Adipocyte (in vitro differentiated cells): ENCODE measurements at regions not wholly inside any gene's neighbourhood (a gene's known extent, or its start where the extent isn't known, plus 50 kb on each side); places are given as distances from the start of the nearest gene placed in this dataset.

ENCODE experiments used
- DNase-seq: peaks from one replicate; pipeline ENCODE4 v3.0.0-alpha.2; 2015; ENCODE audit warnings: low read depth
- H3K27me3 ChIP-seq: replicated peaks from 2 replicates; pipeline ENCODE4 v1.7.0; 2013; ENCODE audit warnings: mild to moderate bottlenecking, low read length, moderate library complexity; ENCODE audit not compliant: control insufficient read depth, insufficient read depth
- H3K36me3 ChIP-seq: 2 replicates; pipeline ENCODE4 v1.7.0; 2013; ENCODE audit warnings: low read length, mild to moderate bottlenecking, moderate library complexity; ENCODE audit not compliant: control insufficient read depth, insufficient read depth, severe bottlenecking
- H3K4me1 ChIP-seq: 2 replicates; pipeline ENCODE4 v1.7.0; 2013; ENCODE audit warnings: mild to moderate bottlenecking, low read length, moderate library complexity; ENCODE audit not compliant: control insufficient read depth, insufficient read depth
- H3K4me3 ChIP-seq: 2 replicates; pipeline ENCODE4 v1.7.0; 2013; ENCODE audit warnings: mild to moderate bottlenecking, low read length, moderate library complexity
- H3K9ac ChIP-seq: 2 replicates; pipeline ENCODE4 v1.7.0; 2013; ENCODE audit warnings: mild to moderate bottlenecking, low read length, moderate library complexity
- H3K9me3 ChIP-seq: 2 replicates; pipeline ENCODE4 v1.7.0; 2013; ENCODE audit warnings: mild to moderate bottlenecking, low read length, moderate library complexity; ENCODE audit not compliant: control insufficient read depth

DNA sequence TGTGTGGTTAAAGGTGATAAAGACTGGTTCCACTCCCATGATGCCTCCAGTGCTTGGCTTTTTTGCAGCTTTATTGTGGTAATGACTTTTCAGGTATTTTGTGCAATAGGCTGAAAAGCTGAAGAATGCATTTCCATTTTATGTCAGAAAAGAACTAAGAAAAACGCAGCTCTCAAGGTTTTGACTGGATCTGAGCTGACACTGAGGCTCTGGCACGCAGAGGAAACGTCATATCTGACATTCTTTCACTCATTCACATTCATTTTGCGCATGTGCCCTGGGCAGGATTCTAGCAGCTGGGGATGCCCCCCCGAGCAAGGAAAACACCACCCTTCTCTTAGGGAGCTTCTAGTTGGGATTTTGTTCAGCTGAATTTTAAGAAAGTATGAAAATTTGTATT lies 408.5 kb upstream of the MKI67 start:
- Histone ChIP-seq H3K27me3 (peaks cover 24% of the 10 kb centered on the region), H3K4me1 (no peaks in the 10 kb centered on the region), H3K4me3 (no peak overlapping the region), H3K9ac (no peak overlapping the region), H3K9me3 (no peaks in the 10 kb centered on the region), H3K36me3 (no peaks in the 10 kb centered on the region)
- no peak for DNase-seq

DNA sequence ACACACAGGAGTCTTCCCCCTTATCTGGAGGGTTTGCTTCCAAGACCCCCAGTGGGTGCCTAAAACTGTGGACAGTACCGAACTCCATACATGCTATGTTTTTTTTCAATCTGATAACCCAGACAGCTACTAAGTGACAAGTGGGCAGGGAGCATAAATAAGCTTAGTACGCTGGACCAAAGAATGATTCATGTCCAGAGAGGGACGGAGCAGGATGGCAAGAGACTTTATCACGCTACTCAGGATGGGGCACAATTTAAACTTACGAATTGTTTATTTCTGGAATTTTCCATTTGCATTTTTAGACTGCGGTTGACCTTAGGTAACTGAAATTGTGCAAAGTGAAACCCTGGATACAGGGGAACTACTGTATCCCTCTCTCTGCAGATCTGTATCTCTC lies 410.0 kb upstream of the MKI67 start:
- no peaks in the 10 kb centered on the region for H3K36me3 ChIP-seq
- no peaks in the 10 kb centered on the region for H3K9me3 ChIP-seq
- no peak overlapping the region for H3K4me3 ChIP-seq
- DNase-seq = no peak
- peaks cover 9% of the 10 kb centered on the region for H3K4me1 ChIP-seq
- H3K27me3 ChIP-seq = peaks cover 21% of the 10 kb centered on the region
- no peak overlapping the region for H3K9ac ChIP-seq

DNA sequence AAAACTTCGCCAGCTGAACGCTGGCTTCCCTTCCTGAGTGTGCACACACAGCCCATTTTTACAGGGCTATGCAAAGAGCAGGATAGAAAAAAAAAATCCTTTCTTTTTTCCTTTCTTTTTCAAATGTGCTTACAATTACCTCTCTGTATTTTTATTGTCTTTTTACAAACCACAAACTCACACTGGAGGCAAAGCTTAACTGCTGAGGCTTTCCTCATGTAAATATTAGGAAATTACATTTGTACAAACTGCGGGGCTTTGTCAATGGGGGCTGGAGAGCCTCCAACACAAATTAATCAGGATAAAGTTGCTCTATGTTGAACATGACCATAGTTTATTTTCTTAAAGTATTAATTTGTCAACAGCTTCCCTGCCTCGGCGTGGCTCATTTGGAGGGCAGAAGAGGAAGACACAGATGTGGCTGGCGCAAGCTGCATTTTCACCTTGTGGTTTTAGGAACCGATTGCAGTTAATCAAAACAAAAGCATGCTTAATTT lies 411.7 kb upstream of the MKI67 start:
- Histone ChIP-seq H3K4me3 (no peak overlapping the region), H3K4me1 (peaks cover 9% of the 10 kb centered on the region), H3K27me3 (peaks cover 21% of the 10 kb centered on the region), H3K9me3 (no peaks in the 10 kb centered on the region), H3K36me3 (no peaks in the 10 kb centered on the region), H3K9ac (no peak overlapping the region)
- DNase-seq = no peak

DNA sequence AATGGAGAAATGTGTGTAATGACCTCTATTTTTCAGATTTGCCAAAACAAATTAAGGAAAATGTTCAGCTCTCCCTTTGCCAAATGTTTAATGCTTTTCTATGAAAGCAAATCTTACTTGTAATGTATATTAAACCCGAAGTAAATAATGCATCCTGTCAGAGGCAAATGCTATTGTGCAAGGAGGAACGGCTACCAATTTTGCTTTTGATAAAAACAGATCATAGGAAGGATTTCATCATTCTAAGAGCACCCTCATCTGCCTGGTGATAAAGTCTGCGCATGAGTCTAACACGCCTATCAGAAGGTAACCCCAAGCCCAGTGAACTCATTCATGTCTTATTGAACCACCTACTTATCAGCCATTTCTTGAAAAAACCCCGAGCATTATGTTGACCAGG lies 412.4 kb upstream of the MKI67 start:
- Histone ChIP-seq H3K9me3 (no peaks in the 10 kb centered on the region), H3K4me3 (no peak overlapping the region), H3K36me3 (no peaks in the 10 kb centered on the region), H3K27me3 (peaks cover 21% of the 10 kb centered on the region), H3K4me1 (peaks cover 9% of the 10 kb centered on the region), H3K9ac (no peak overlapping the region)
- no peak for DNase-seq

DNA sequence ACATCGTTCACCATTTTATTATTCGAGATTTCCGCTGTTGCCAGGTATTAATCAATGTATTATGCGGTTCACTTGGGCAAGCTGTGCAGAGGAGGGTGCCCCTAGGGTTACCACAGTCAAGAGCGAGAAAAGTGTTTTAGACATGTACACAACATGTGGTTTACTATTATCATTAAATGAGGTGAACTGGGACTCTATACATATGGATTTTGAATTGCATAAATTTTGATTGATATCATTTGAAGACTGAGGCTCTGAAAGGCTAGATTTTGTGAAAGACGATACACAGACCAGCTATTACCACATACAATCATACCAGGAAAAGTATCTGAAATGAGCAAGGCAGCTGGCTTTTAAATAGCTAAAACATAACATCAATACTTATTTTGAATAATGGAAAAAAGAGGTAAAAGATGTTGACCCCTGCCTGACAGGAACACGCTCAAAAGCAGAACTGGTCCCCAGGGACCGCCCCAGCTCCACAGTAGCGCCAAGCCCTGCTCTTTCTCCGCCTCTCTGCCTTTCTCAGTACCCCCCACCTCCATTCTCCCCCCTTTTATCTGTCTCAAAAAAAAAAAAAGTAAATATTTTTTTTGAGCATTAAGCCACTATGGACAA lies 413.4 kb upstream of the MKI67 start:
- Histone ChIP-seq H3K9ac (no peak overlapping the region), H3K9me3 (no peaks in the 10 kb centered on the region), H3K27me3 (peaks cover 24% of the 10 kb centered on the region), H3K36me3 (no peaks in the 10 kb centered on the region), H3K4me3 (no peak overlapping the region), H3K4me1 (peaks cover 9% of the 10 kb centered on the region)
- DNase-seq = no peak

DNA sequence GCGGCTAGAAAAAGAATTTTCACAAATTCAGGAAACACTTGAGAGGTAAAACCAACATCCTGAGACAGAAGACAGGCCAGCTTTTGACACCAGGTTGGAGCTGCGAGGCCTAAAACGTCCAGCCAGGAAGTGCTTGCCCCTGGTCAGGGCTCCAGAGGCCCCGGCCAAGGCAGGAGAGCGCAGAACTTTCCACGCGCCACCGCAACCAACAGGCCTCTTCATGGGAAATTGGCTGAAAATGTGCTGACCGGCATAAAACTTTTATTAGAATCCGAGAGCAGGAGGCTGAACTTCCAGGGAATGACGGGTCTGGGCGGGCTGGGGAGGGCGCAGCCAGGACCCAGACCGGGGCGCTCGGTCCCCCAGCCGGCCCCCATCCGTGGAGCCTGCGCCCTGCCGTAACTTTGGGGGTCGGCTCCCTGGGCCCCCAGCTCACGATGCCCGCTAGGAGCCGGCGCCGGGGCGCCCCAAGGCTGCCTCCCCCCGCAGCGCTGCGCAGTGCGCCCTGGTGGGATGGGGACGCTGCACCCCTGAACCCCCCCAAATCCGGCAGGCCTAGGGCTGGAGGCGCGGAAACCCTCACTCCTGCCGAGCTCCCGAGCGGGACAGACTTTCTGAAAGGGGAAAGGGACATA lies 414.0 kb upstream of the MKI67 start:
- Histone ChIP-seq H3K4me1 (peaks cover 9% of the 10 kb centered on the region), H3K27me3 (peaks cover 18% of the 10 kb centered on the region), H3K9ac (no peak overlapping the region), H3K36me3 (no peaks in the 10 kb centered on the region), H3K9me3 (no peaks in the 10 kb centered on the region), H3K4me3 (peak overlapping the region; percentile 74)
- DNase-seq = no peak

DNA sequence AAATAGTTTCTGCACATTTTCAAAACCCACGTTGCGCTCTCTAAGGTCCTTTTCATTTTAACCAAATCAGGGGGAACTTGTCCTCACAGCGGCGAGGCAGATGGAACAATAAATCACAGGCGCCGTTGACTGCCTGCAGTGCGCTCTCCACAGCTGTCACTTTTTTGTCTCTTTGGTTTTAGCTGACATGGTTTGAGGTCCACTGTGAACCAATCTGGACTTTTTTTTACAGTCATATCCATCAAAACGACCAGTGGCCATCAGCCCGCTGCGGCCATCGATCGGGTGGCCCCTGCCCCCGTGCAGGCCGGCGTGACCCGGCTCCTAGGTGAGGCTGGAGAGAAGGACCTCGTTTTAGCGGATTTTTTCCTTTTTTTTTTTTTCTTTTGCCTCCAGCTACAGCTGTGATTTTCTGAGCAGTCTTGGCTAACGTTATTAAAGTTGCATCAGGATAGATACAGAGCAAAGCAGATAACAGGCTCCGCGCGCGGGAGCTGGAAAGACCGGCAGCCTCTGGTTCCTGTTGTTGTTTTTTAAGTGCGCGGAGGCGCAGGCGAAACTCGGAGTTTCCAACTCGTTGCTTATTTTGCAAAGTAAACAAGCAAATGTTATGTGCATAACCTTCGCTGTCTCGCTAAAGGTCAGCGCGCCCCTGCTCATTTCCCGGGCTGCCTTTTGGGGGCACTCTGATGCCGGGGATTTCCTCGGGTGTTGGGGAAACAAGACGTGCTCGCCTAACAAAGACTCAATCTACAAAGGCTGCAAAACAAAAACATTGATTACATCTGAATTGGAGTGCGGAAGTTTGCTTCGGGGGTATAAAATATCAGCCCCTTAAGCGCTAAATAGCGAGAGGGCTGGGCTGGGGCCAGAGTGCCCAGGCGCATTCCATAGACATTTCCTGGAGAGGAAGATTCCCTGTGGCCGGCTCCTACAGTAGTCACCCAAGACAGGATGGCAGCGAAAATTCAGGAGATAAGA lies 414.8 kb upstream of the MKI67 start:
- H3K27me3 ChIP-seq = peaks cover 10% of the 10 kb centered on the region
- H3K9me3 ChIP-seq = no peaks in the 10 kb centered on the region
- H3K4me3 ChIP-seq = peak overlapping the region; percentile 74
- no peak for DNase-seq
- H3K9ac ChIP-seq = peak overlapping the region; percentile 12
- H3K36me3 ChIP-seq = no peaks in the 10 kb centered on the region
- peaks cover 9% of the 10 kb centered on the region for H3K4me1 ChIP-seq

DNA sequence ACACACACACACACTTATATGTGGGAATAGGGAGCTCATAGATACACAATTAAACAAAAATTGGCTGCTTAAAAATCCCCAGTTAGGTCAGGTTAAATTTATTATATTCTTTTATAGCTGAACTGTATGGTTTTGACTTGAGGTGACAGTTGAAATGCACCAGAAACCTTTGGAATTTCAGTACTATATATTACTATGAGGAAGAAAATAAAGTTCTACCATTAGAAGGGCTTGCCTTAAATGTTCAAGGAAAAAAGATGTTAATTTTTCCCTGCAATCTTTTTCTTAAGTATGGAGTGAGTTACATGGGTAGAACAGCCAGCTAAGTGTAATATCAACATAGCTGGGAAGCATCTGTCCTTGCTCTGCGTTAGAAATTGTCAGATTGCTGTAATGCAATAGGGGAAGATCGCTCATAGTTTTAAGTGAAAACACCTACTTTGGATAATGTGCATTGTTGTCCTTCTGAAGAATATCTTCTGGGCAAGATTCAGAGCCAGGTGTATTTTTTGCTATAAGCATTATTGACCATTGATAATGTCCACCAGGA lies 415.8 kb upstream of the MKI67 start:
- H3K27me3 ChIP-seq = peaks cover 9% of the 10 kb centered on the region
- H3K4me1 ChIP-seq = peaks cover 9% of the 10 kb centered on the region

DNA sequence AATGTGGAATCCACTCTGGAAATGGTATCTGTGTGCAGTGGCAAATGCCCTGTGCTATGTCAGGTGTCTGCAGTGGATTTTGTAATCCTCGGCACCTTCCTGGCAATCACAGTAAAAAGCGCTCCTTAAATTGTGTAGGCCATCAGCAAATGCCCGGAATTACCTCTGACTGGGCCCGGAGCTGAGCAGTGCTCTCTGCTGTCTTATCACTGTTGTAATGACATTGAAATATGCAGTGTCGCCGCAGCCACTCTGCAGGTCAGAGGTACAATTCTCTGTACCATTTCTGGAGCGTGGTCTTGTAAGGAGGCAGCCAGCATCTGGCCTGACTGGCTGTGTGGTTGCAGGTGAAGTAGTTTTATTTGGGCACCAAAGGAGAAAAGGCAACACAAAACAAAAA lies 416.4 kb upstream of the MKI67 start:
- no peak overlapping the region for H3K9ac ChIP-seq
- H3K36me3 ChIP-seq = no peaks in the 10 kb centered on the region
- H3K4me1 ChIP-seq = peaks cover 9% of the 10 kb centered on the region
- peaks cover 9% of the 10 kb centered on the region for H3K27me3 ChIP-seq
- DNase-seq = no peak
- no peak overlapping the region for H3K4me3 ChIP-seq
- H3K9me3 ChIP-seq = no peaks in the 10 kb centered on the region

More for the DNA sequence above, 415.8 kb upstream of the MKI67 start:
- Histone ChIP-seq H3K9ac (no peak overlapping the region), H3K36me3 (no peaks in the 10 kb centered on the region), H3K4me3 (no peak overlapping the region), H3K9me3 (no peaks in the 10 kb centered on the region)
- DNase-seq = no peak

DNA sequence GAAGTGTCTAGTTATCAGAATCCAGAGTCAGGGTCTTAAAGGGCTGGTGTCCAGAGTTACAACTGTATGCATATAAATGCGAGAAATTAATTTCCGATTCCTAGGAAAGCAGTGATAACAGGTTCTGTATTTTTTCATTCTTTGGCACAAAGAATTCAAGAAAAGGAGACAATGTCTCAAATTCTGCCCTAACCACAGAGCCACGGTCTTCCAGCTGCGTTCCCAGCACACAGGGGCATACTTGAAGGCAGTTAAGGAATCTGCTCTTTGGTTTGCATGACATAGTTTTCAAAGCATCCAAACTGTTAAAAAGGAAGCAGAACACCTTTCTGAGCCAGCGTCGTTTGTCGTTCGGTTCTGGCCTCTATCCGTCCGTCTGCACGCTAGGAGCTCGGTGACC lies 416.9 kb upstream of the MKI67 start:
- H3K4me3 ChIP-seq = no peak overlapping the region
- H3K9ac ChIP-seq = no peak overlapping the region
- peaks cover 9% of the 10 kb centered on the region for H3K4me1 ChIP-seq
- no peaks in the 10 kb centered on the region for H3K9me3 ChIP-seq
- no peak for DNase-seq
- peaks cover 12% of the 10 kb centered on the region for H3K27me3 ChIP-seq
- no peaks in the 10 kb centered on the region for H3K36me3 ChIP-seq

DNA sequence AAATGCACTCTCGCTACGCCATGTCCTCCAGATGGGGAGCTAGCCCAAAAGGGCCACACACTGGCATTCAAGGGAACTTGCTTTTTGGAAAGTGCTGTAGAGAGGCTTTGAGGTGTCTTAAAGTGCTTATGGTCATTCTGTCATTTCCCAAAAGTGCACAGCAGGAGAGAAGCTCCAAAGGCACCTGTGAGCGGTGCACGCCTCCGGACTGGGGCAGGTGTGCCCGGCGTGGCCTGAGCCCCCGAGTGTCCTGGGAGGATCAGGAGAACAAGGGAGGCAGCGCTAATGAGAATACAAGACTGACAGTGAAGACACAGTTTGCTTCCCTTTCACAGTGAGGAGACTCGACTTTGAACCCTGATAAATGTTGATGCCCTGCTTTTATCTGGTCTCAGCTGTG lies 419.0 kb upstream of the MKI67 start:
- no peaks in the 10 kb centered on the region for H3K9me3 ChIP-seq
- H3K36me3 ChIP-seq = no peaks in the 10 kb centered on the region
- no peak overlapping the region for H3K4me3 ChIP-seq
- H3K27me3 ChIP-seq = peaks cover 7% of the 10 kb centered on the region
- peaks cover 5% of the 10 kb centered on the region for H3K4me1 ChIP-seq
- H3K9ac ChIP-seq = no peak overlapping the region
- no peak for DNase-seq
